ENCODE measurements at regions not wholly inside any gene's neighbourhood (a gene's known extent, or its start where the extent isn't known, plus 50 kb on each side); places are given as distances from the start of the nearest gene placed in this dataset.

- no peak overlapping the region for H3K27ac ChIP-seq
- H3K36me3 ChIP-seq, result no peaks in the 10 kb centered on the region
- DNase-seq, result no peak
- no peak overlapping the region for H3K4me3 ChIP-seq
- WGBS, 3 donors, result 60 to 76% (median 72%) methylated on average over 12 of the region's 12 CpGs
- TF ChIP-seq EP300 (IDR thresholded peaks at IDR 0.05) (peak; percentile 37), POLR2A (IDR thresholded peaks at IDR 0.05) (no peak), CTCF (IDR thresholded peaks at IDR 0.05) (no peak)
- no peaks in the 10 kb centered on the region for H3K27me3 ChIP-seq
- intact Hi-C loops (cut with DNase I), result no loop called here
- H3K4me1 ChIP-seq (ENCODE audit: insufficient read depth), result no peaks in the 10 kb centered on the region
- H3K9me3 ChIP-seq, result no peaks in the 10 kb centered on the region
Observed at GRCh38 chr9:88682431-88682831, 147.5 kb downstream of the NXNL2 start.

- H3K36me3 ChIP-seq, result no peaks in the 10 kb centered on the region
- TF ChIP-seq POLR2A (IDR thresholded peaks at IDR 0.05) (no peak), CTCF (IDR thresholded peaks at IDR 0.05) (no peak), EP300 (IDR thresholded peaks at IDR 0.05) (no peak)
- intact Hi-C loops (cut with DNase I), result no loop called here
- H3K4me1 ChIP-seq (ENCODE audit: insufficient read depth), result no peaks in the 10 kb centered on the region
- no peaks in the 10 kb centered on the region for H3K27me3 ChIP-seq
- H3K27ac ChIP-seq, result no peak overlapping the region
- WGBS, 3 donors, result 83 to 95% (median 93%) methylated on average over 8 of the region's 8 CpGs
- no peaks in the 10 kb centered on the region for H3K9me3 ChIP-seq
- no peak for DNase-seq
- no peak overlapping the region for H3K4me3 ChIP-seq
Observed at GRCh38 chr9:88684046-88684445, 149.1 kb downstream of the NXNL2 start.

DNA sequence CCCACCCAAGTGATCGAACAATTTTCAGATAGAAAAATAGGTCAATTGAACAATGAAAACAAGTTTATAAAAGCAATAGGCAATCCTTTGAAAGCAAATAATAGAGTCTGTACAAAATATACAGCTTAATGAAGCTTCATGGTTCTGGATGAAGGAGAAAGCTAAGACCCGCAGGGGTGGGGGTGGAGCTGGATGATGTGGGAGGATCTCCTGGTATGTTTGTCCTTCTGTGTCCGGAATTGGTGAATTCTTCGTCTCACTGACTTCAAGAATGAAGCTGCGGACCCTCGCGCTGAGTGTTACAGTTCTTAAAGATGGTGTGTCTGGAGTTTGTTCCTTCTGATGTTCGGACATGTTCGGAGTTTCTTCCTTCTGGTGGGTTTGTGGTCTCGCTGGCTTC lies 149.9 kb downstream of the NXNL2 start:
- intact Hi-C loops (cut with DNase I), result no loop called here
- Histone ChIP-seq H3K36me3 (no peaks in the 10 kb centered on the region), H3K27me3 (no peaks in the 10 kb centered on the region), H3K4me3 (no peak overlapping the region), H3K27ac (no peak overlapping the region), H3K4me1 (ENCODE audit: insufficient read depth) (no peaks in the 10 kb centered on the region), H3K9me3 (no peaks in the 10 kb centered on the region)
- TF ChIP-seq CTCF (IDR thresholded peaks at IDR 0.05), result no peak
- no peak for TF ChIP-seq POLR2A (IDR thresholded peaks at IDR 0.05)
- no peak for TF ChIP-seq EP300 (IDR thresholded peaks at IDR 0.05)
- 69 to 93% (median 81%) methylated on average over 10 of the region's 10 CpGs for WGBS, 3 donors
- DNase-seq, result no peak

DNA sequence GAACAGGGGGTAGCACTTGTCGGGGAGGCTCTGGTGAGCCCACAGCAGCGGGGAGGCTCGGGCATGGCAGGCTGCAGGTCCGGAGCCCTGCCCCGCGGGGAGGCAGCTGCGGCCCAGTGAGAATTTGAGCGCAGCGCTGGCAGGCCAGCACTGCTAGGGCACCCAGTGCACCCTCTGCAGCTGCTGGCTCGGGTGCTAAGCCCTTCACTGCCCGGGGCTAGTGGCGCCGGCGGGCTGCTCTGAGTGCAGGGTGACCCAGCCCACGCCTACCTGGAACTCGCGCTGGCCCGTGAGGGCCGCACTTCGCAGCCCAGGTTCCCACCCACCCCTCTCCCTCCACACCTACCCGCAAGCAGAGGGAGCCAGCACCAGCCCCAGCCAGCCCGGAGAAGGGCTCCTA lies 151.0 kb downstream of the NXNL2 start:
- no peaks in the 10 kb centered on the region for H3K27me3 ChIP-seq
- no peak overlapping the region for H3K27ac ChIP-seq
- no peaks in the 10 kb centered on the region for H3K9me3 ChIP-seq
- TF ChIP-seq CTCF (IDR thresholded peaks at IDR 0.05) (no peak), EP300 (IDR thresholded peaks at IDR 0.05) (no peak), POLR2A (IDR thresholded peaks at IDR 0.05) (no peak)
- WGBS, 3 donors, result 94 to 98% (median 95%) methylated on average over 22 of the region's 22 CpGs
- no peak overlapping the region for H3K4me3 ChIP-seq
- no peak for DNase-seq
- H3K4me1 ChIP-seq (ENCODE audit: insufficient read depth), result no peaks in the 10 kb centered on the region
- intact Hi-C loops (cut with DNase I), result no loop called here
- H3K36me3 ChIP-seq, result no peaks in the 10 kb centered on the region

All from ovary (tissue), 7 donors.